ENCODE measurements at regions not wholly inside any gene's neighbourhood (a gene's known extent, or its start where the extent isn't known, plus 50 kb on each side); places are given as distances from the start of the nearest gene placed in this dataset.
A peak's percentile ranks its signal among the peaks of the same experiment; 100 is the strongest.
"Not testable (repeated sequence)": the region's sequence is repeated elsewhere in the genome, so short reads cannot be mapped to it uniquely, and the experiment has no call there.

DNA sequence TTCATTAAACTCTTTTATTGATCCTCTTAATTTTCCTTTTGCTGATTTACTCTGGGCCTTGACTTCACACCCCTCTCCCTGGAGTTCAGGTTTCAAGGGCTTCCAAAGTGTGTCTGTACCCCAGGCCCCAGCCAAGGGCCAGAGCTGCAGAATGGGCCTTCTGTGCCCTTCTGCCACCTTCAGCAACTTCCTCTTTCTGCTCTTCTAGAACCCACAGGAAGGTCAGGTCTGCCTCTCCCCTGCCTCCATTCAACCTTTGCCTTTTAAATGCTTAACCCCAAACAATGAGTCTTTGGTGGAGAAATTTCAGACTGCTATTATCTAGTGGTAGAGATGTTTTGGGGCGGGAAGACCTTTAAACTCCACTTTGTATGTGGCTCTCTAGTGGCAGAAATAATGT, 63.1 kb downstream of the TSN start:
- DNase-seq (ENCODE audit: low read depth), result no peak

GRCh38 chr2:121819846-121820245, 64.4 kb downstream of the TSN start:
- no peak for DNase-seq (ENCODE audit: low read depth)

GRCh38 chr2:121821476-121822158, 66.2 kb downstream of the TSN start:
- no peak for DNase-seq (ENCODE audit: low read depth)

DNA sequence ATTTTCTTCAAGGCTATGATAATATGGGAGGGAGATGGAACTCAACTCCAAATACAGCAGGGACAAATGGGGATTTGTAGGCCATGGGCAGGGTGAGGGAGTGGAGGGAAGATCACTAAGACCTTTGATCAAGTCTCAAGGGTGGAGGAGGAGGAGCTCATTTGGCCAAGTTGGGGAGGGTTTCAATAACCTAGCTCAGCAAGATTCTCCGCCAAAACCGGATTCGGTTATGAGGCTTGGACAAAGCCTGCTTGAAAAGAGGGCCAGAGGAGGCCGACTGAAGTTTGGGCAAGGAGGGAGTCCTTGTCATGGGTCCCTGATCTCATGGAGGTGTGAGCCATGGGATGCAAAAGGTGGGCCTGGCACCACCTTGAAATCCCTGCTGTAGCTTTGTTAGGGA, 68.8 kb downstream of the TSN start:
- DNase-seq (ENCODE audit: low read depth), result no peak

GRCh38 chr2:121825003-121825950, 69.8 kb downstream of the TSN start:
- no peak for DNase-seq (ENCODE audit: low read depth)

GRCh38 chr2:121826036-121826435, 70.6 kb downstream of the TSN start:
- DNase-seq (ENCODE audit: low read depth), result no peak

DNA sequence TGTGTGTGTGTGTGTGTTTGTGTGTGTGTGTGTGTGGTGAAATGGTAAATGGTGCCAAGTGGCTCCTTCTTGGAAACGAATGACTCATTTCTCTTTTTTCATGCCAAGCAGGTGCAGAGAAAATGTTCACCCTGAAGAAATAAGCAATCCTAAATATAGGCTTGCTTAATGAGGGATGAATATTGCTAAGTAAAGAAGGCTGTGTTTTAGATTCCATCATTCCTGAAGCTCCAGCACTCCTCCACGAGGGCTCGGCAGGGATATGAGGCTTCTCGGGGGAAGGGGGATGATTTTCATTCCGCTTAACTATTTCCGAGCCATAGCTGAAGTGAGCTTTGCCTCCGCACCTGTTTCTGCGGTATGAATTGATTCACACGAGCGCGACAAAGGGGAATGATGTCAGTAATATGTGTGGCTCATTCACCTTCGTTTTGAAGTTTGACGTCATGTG, 72.9 kb downstream of the TSN start:
- DNase-seq (ENCODE audit: low read depth), result peak; percentile 7

GRCh38 chr2:121830809-121831208, 75.4 kb downstream of the TSN start:
- DNase-seq (ENCODE audit: low read depth), result no peak

- no peak for DNase-seq (ENCODE audit: low read depth)
Measured at GRCh38 chr2:121831841-121832240, 76.4 kb downstream of the TSN start.

- DNase-seq (ENCODE audit: low read depth), result no peak
Measured at GRCh38 chr2:121832412-121833357, 77.2 kb downstream of the TSN start.

- no peak for DNase-seq (ENCODE audit: low read depth)
Measured at GRCh38 chr2:121833358-121833723, 77.9 kb downstream of the TSN start.

- DNase-seq (ENCODE audit: low read depth), result no peak
Measured at GRCh38 chr2:121836611-121837010, 81.2 kb downstream of the TSN start.

- DNase-seq (ENCODE audit: low read depth), result no peak
Measured at GRCh38 chr2:121837591-121837990, 82.1 kb downstream of the TSN start.

DNA sequence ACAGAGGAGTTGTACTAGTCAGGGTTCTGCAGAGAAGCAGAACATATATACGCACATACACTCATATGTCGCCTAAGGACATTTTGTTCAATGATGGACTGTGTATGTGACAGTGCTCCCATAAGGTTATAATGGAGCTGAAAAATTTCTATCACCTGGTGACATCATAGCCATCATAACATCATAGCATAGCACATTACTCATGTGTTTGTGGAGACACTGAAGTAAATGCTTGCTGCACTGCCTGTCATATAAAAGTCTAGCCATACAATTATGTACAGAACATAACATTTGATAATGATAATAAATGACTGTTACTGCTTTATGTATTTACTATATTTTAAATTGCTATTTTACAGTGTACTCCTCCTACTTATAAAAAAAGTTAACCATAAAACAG, 83.1 kb downstream of the TSN start:
- no peak for DNase-seq (ENCODE audit: low read depth)

DNA sequence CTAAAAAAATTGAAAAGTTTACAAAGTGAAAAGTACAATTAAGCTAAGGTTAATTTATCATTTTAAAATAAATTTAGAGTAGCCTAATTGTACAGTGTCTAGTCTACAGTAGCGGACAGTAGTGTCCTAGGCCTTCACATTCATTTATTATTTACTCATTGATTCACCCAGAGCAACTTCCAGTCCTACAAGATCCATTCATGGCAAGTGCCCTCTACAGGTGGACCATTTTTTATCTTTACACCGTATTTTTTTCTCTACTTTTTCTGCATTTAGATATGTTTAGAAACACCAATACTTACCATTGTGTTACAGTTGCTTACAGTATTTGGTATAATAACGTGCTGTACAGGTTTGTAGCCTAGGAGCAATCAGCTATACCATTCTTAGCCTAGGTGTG, 84.1 kb downstream of the TSN start:
- no peak for DNase-seq (ENCODE audit: low read depth)

DNA sequence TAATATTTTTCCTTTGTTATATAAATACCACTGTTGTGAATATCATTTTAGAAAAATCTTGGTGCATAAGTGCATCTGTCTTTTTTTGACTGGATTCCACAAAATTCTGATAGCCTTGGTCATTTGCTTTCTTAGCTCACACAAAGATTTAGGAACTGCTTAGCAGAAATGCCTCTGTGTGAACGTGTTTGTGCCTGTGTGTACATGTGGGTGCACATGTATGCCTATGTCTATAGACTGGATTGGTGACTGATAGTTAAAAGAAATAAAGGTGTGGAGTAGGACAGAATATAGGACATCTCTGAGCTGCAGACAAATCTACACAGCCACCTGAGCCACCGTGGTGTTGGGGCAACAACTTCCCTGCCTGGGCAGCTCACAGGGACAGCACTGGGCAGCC, 93.8 kb downstream of the TSN start:
- DNase-seq (ENCODE audit: low read depth), result no peak

DNA sequence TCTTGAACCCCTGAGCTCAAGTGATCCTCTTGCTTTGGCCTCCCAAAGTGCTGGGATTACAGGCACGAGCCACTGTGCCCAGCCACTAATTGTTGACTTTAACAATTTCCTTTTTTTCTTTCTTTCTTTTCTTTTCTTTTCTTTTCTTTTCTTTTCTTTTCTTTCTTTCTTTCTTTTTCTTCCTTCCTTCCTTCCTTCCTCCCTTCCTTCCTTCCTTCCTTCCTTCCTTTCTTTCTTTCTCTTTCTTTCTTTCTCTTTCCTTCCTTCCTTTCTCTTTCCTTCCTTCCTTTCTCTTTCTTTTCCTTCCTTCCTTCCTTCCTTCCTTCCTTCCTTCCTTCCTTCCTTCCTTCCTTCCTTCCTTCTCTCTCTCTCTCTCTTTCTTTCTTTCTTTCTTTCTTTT, 97.7 kb downstream of the TSN start:
- not testable (repeated sequence) for DNase-seq (ENCODE audit: low read depth)

GRCh38 chr2:121855510-121855909, 100.1 kb downstream of the TSN start:
- no peak for DNase-seq (ENCODE audit: low read depth)

DNA sequence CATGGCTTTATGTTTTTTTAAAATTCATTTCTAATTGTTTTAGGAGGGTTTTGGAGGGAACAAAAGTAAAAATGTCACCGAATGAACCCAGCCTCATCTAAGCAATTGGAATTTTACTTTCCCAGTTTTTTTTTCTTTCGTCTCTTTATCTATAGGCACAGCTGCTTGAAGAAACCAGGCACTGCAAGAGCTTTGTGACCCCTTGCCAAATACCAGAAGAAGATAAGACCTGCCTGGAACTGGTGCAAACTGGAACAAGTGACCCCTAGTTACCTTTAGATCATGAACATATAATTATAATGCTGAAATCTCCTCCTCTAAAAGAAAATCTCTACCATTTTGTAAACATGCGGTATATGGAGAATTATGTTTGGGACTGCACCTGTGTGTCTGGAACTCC, 100.9 kb downstream of the TSN start:
- no peak for DNase-seq (ENCODE audit: low read depth)

DNA sequence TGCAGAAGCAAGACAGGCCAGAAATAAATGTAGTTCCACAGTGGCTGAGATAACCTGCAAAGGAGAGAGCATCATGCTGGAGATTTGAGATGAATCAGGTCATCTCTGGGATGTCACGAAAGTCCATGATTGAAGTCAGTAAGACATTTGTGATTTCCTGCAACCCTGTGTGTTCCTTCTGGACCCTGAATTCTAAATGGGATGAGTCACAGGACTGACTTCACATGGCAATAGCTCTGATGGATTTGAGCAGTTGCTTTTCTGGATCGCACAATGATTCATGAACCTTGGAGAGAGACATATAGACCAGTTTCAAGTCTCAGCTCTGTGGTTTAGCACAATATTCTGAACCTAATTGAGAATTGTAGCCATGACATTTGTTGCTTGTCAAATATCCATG, 102.9 kb downstream of the TSN start:
- peak; percentile 56 for DNase-seq (ENCODE audit: low read depth)

DNA sequence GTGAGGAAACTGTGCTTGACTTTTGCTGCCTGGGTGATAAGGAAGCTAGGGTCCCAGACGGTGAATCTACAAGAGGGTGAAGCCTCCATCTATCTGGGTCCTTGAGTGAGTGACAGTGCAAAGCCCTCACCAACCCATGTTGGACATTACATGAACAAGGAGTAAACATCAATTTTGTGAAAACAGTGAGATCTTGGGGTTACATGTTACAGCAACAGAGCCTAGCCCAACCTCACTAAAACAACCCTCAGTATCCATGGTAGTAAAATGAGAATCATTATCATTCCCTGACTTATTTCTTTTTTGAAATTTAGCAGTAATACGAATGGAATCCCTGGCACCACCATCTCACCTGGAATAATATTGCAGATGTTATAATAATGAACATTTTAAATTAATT, 103.4 kb downstream of the TSN start:
- DNase-seq (ENCODE audit: low read depth), result no peak

Data from LHCN-M2 (cell line).